IMR-90 (cell line): ENCODE measurements at regions not wholly inside any gene's neighbourhood (a gene's known extent, or its start where the extent isn't known, plus 50 kb on each side); places are given as distances from the start of the nearest gene placed in this dataset.

Experiments used
- ATAC-seq: fragments of 200-7000 bp; cut with Tn5 transposase; 2 replicates; pipeline ENCODE4 v1.9.1; 2020; ENCODE audit warnings: low read depth, mild to moderate bottlenecking, moderate library complexity
- BruUV-seq: library from RNA; stranded (reverse); fragments of 400-500 nt; replicated peaks from 2 replicates; lab custom pipeline; 2021; lab: Mats Ljungman, UMichigan
- CTCF ChIA-PET: fragments of 300-600 bp; formaldehyde crosslinking; extraction: SDS; loops from one replicate; lab custom pipeline; 2021; ENCODE audit warnings: antibody characterized with exemption; lab: Yijun Ruan, JAX
- POLR2A ChIA-PET: fragments of 300-600 bp; sonication (Branson Sonifier 250); formaldehyde crosslinking; loops from one replicate; lab custom pipeline; 2022; ENCODE audit warnings: antibody characterized with exemption; ENCODE audit not compliant: unreplicated experiment; lab: Charles Lee
- DNase-seq: peaks from one replicate; pipeline ENCODE4 v3.0.0; 2013
- H2AFZ ChIP-seq: replicated peaks from 2 replicates; pipeline ENCODE3; 2013; ENCODE audit warnings: low read length, mild to moderate bottlenecking; ENCODE audit not compliant: poor library complexity
- H2AK5ac ChIP-seq: 2 replicates; pipeline ENCODE4 v1.6.1; 2013; ENCODE audit warnings: low read depth, low read length, inconsistent platforms
- H2AK9ac ChIP-seq: replicated peaks from 2 replicates; pipeline ENCODE3; 2013; ENCODE audit warnings: mild to moderate bottlenecking, low read depth, low read length, moderate library complexity; ENCODE audit not compliant: poor library complexity
- H2BK120ac ChIP-seq: 2 replicates; pipeline ENCODE4 v1.6.1; 2013; ENCODE audit warnings: low read depth, low read length, inconsistent platforms
- H2BK15ac ChIP-seq: 3 replicates; pipeline ENCODE4 v1.6.1; 2013; ENCODE audit warnings: low read depth, low read length, inconsistent platforms
- H2BK20ac ChIP-seq: 2 replicates; pipeline ENCODE4 v1.6.1; 2013; ENCODE audit warnings: low read depth, mild to moderate bottlenecking, inconsistent platforms, low read length, moderate library complexity
- H2BK5ac ChIP-seq: 2 replicates; pipeline ENCODE4 v1.6.1; 2013; ENCODE audit warnings: mild to moderate bottlenecking, low read depth, low read length, inconsistent platforms; ENCODE audit not compliant: poor library complexity, severe bottlenecking
- H3K14ac ChIP-seq: replicated peaks from 2 replicates; pipeline ENCODE4 v1.6.1; 2013; ENCODE audit warnings: low read depth, low read length, inconsistent platforms
- H3K18ac ChIP-seq: 2 replicates; pipeline ENCODE4 v1.6.1; 2013; ENCODE audit warnings: low read depth, low read length, control low read depth
- H3K23ac ChIP-seq: 2 replicates; pipeline ENCODE4 v1.6.1; 2013; ENCODE audit warnings: low read depth, low read length, inconsistent platforms
- H3K27ac ChIP-seq: 2 replicates; pipeline ENCODE4 v1.5.1; 2013; ENCODE audit warnings: mild to moderate bottlenecking, control low read depth, low read length; ENCODE audit not compliant: insufficient read depth
- H3K27me3 ChIP-seq: 2 replicates; pipeline ENCODE4 v1.6.1; 2013; ENCODE audit warnings: low read length; ENCODE audit not compliant: control insufficient read depth, insufficient read depth
- H3K36me3 ChIP-seq: 2 replicates; pipeline ENCODE4 v1.6.1; 2013; ENCODE audit warnings: low read length, mixed read lengths; ENCODE audit not compliant: control insufficient read depth, insufficient read depth
- H3K4ac ChIP-seq: 2 replicates; pipeline ENCODE4 v1.6.1; 2013; ENCODE audit warnings: low read depth, low read length, inconsistent platforms
- H3K4me1 ChIP-seq: 2 replicates; pipeline ENCODE4 v1.6.1; 2013; ENCODE audit warnings: low read length, mixed read lengths; ENCODE audit not compliant: control insufficient read depth, insufficient read depth
- H3K4me2 ChIP-seq: 2 replicates; pipeline ENCODE4 v1.6.1; 2013; ENCODE audit warnings: low read depth, mild to moderate bottlenecking, control low read depth, low read length, moderate library complexity
- H3K4me3 ChIP-seq: 2 replicates; pipeline ENCODE4 v1.5.1; 2013; ENCODE audit warnings: low read depth, mild to moderate bottlenecking, control low read depth, low read length, moderate library complexity; ENCODE audit not compliant: insufficient read depth
- H3K56ac ChIP-seq: 2 replicates; pipeline ENCODE4 v1.6.1; 2013; ENCODE audit warnings: low read length, inconsistent platforms; ENCODE audit not compliant: insufficient read depth; ENCODE audit errors: extremely low read depth
- H3K79me1 ChIP-seq, 2 experiments: 2 replicates each; pipeline ENCODE4 v1.6.1; 2013; ENCODE audit warnings: low read length in 2 of 2, inconsistent platforms in 1 of 2, low read depth in 1 of 2
- H3K9ac ChIP-seq: 2 replicates; pipeline ENCODE4 v1.6.1; 2013; ENCODE audit warnings: low read depth, low read length, control low read depth
- H3K9me1 ChIP-seq: 2 replicates; pipeline ENCODE4 v1.6.1; 2013; ENCODE audit warnings: low read length, inconsistent platforms; ENCODE audit not compliant: insufficient read depth
- H3K9me3 ChIP-seq: 2 replicates; pipeline ENCODE4 v1.6.1; 2013; ENCODE audit warnings: low read length; ENCODE audit not compliant: control insufficient read depth, insufficient read depth
- H4K20me1 ChIP-seq: 2 replicates; pipeline ENCODE4 v1.6.1; 2013; ENCODE audit warnings: low read length, inconsistent platforms; ENCODE audit not compliant: insufficient read depth
- H4K5ac ChIP-seq: 2 replicates; pipeline ENCODE4 v1.6.1; 2013; ENCODE audit warnings: mild to moderate bottlenecking, low read depth, low read length, control low read depth
- H4K8ac ChIP-seq, 2 experiments: 2 replicates each; pipeline ENCODE4 v1.6.1; 2013; ENCODE audit warnings: low read depth in 2 of 2, low read length in 2 of 2, control low read depth in 1 of 2, inconsistent platforms in 1 of 2
- H4K91ac ChIP-seq: 2 replicates; pipeline ENCODE4 v1.6.1; 2013; ENCODE audit warnings: low read depth, low read length, inconsistent platforms; ENCODE audit not compliant: insufficient read depth
- BHLHE40 ChIP-seq: fragments of 150-350 bp; IDR thresholded peaks from 2 replicates; pipeline ENCODE4 v1.6.1; 2016; ENCODE audit warnings: mild to moderate bottlenecking, low read depth, low read length
- NFE2L2 ChIP-seq: fragments of 150-350 bp; IDR thresholded peaks from 2 replicates; pipeline ENCODE4 v1.6.1; 2016; ENCODE audit warnings: low read depth, mild to moderate bottlenecking, low read length
- POLR2A ChIP-seq: IDR thresholded peaks from 2 replicates; pipeline ENCODE4 v1.6.1; 2012; ENCODE audit warnings: mild to moderate bottlenecking, low read depth, low read length
- RAD21 ChIP-seq: IDR thresholded peaks from 2 replicates; pipeline ENCODE4 v1.6.1; 2012; ENCODE audit warnings: low read length, improper control_type of control experiment
- RCOR1 ChIP-seq: IDR thresholded peaks from 2 replicates; pipeline ENCODE4 v1.6.1; 2012; ENCODE audit warnings: mild to moderate bottlenecking, low read length, improper control_type of control experiment; ENCODE audit not compliant: insufficient replicate concordance
- SMC3 ChIP-seq: fragments of 150-350 bp; IDR thresholded peaks from 2 replicates; pipeline ENCODE4 v1.6.1; 2016; ENCODE audit warnings: low read depth, mild to moderate bottlenecking, antibody characterized with exemption, low read length, moderate library complexity
- USF2 ChIP-seq: fragments of 150-350 bp; IDR thresholded peaks from 2 replicates; pipeline ENCODE4 v1.6.1; 2017; ENCODE audit warnings: mild to moderate bottlenecking, antibody characterized with exemption, low read length, low read depth
- dilution Hi-C: fragments of 300-500 bp; cut with HindIII; formaldehyde crosslinking; loops from one replicate; pipeline ENCODE4 v1.14.3; 2018; ENCODE audit warnings: low sequenced_read_pairs; ENCODE audit not compliant: unreplicated experiment
- in situ Hi-C: fragments of 300-500 bp; cut with MboI; formaldehyde crosslinking; loops from 3 replicates; pipeline ENCODE4 v1.14.3; 2019; ENCODE audit warnings: low sequenced_read_pairs, inconsistent platforms, mixed read lengths
- intact Hi-C: fragments of 100-400 bp; cut with micrococcal nuclease; formaldehyde crosslinking; loops from 2 replicates; pipeline ENCODE4 v1.10.0; 2022

GRCh38 chr13:74795526-74795925 lies 661.3 kb upstream of the KLF12 start:
- Histone ChIP-seq H3K4ac (no peak overlapping the region), H3K36me3 (no peaks in the 10 kb centered on the region), H2BK5ac (no peak overlapping the region), H2AK9ac (no peak overlapping the region), H3K23ac (no peak overlapping the region), H2AK5ac (no peak overlapping the region), H3K4me3 (no peak overlapping the region), H3K56ac (no peak overlapping the region), H3K79me1 (no peaks in the 10 kb centered on the region), H3K9me1 (no peaks in the 10 kb centered on the region), H3K27ac (no peak overlapping the region), H4K91ac (no peak overlapping the region), H2BK20ac (no peak overlapping the region), H2BK15ac (no peak overlapping the region), H3K4me1 (no peaks in the 10 kb centered on the region), H3K14ac (no peak overlapping the region), H3K4me2 (no peak overlapping the region), H4K5ac (no peak overlapping the region), H3K18ac (no peak overlapping the region), H4K20me1 (no peaks in the 10 kb centered on the region), H3K27me3 (no peaks in the 10 kb centered on the region), H3K9ac (no peak overlapping the region), H2AFZ (no peak overlapping the region), H4K8ac (no peak overlapping the region), H2BK120ac (no peak overlapping the region), H3K9me3 (no peaks in the 10 kb centered on the region)
- DNase-seq (no peak), ATAC-seq (no peak)
- in situ Hi-C loops (no loop called here), intact Hi-C loops (no loop called here), dilution Hi-C loops (no loop called here)
- POLR2A ChIA-PET, result no interaction called here
- no TSS peak for BruUV-seq
- CTCF ChIA-PET, result no interaction called here
- TF ChIP-seq BHLHE40 (no peak), NFE2L2 (no peak), RCOR1 (no peak), SMC3 (no peak), RAD21 (no peak), USF2 (no peak), POLR2A (no peak)
